ENCODE measurements at regions not wholly inside any gene's neighbourhood (a gene's known extent, or its start where the extent isn't known, plus 50 kb on each side); places are given as distances from the start of the nearest gene placed in this dataset.
"Not testable (repeated sequence)": the region's sequence is repeated elsewhere in the genome, so short reads cannot be mapped to it uniquely, and the experiment has no call there.

GRCh38 chr3:35114686-35115085 is 524.6 kb upstream of the ARPP21 start:
- ATAC-seq: no peak
- H3K4me3 Mint-ChIP-seq: no peak overlapping the region
- no peaks in the 10 kb centered on the region for H3K4me1 Mint-ChIP-seq
- peaks cover 29% of the 10 kb centered on the region for H3K9me3 Mint-ChIP-seq
- H3K36me3 Mint-ChIP-seq: no peaks in the 10 kb centered on the region
- no peak overlapping the region for H3K27ac Mint-ChIP-seq
- DNase-seq (ENCODE audit: low spot score in 2 of 2): no peak

GRCh38 chr3:35120026-35120425 is 519.3 kb upstream of the ARPP21 start:
- Mint-ChIP-seq H3K4me1 (no peaks in the 10 kb centered on the region), H3K36me3 (no peaks in the 10 kb centered on the region), H3K9me3 (peaks cover 14% of the 10 kb centered on the region)

GRCh38 chr3:35137612-35138011 is 501.7 kb upstream of the ARPP21 start:
- ATAC-seq (no peak), DNase-seq (ENCODE audit: low spot score in 2 of 2) (no peak)
- Mint-ChIP-seq H3K9me3 (peaks cover 16% of the 10 kb centered on the region), H3K36me3 (no peaks in the 10 kb centered on the region), H3K27ac (no peak overlapping the region), H3K4me1 (no peaks in the 10 kb centered on the region), H3K4me3 (no peak overlapping the region)

More at GRCh38 chr3:35120026-35120425, 519.3 kb upstream of the ARPP21 start:
- ATAC-seq: no peak
- DNase-seq (ENCODE audit: low spot score in 2 of 2): no peak
- H3K27ac Mint-ChIP-seq: no peak overlapping the region
- H3K4me3 Mint-ChIP-seq: no peak overlapping the region

- H3K4me1 Mint-ChIP-seq: no peaks in the 10 kb centered on the region
- no peak for ATAC-seq
- no peak for DNase-seq (ENCODE audit: low spot score in 2 of 2)
- no peaks in the 10 kb centered on the region for H3K36me3 Mint-ChIP-seq
- no peak overlapping the region for H3K4me3 Mint-ChIP-seq
- peaks cover 16% of the 10 kb centered on the region for H3K9me3 Mint-ChIP-seq
- H3K27ac Mint-ChIP-seq: no peak overlapping the region
Measured at GRCh38 chr3:35141406-35141805, 497.9 kb upstream of the ARPP21 start.

GRCh38 chr3:35144011-35144410 is 495.3 kb upstream of the ARPP21 start:
- H3K4me1 Mint-ChIP-seq: no peaks in the 10 kb centered on the region
- H3K4me3 Mint-ChIP-seq: no peak overlapping the region
- DNase-seq (ENCODE audit: low spot score in 2 of 2) (no peak), ATAC-seq (no peak)
- H3K27ac Mint-ChIP-seq: no peak overlapping the region
- no peaks in the 10 kb centered on the region for H3K36me3 Mint-ChIP-seq
- peaks cover 19% of the 10 kb centered on the region for H3K9me3 Mint-ChIP-seq

GRCh38 chr3:35146256-35147035 is 492.9 kb upstream of the ARPP21 start:
- not testable (repeated sequence) for DNase-seq (ENCODE audit: low spot score in 2 of 2); H3K4me3 Mint-ChIP-seq; H3K27ac Mint-ChIP-seq; H3K36me3 Mint-ChIP-seq; H3K4me1 Mint-ChIP-seq
- ATAC-seq: peak; percentile 52
- peaks cover 17% of the 10 kb centered on the region for H3K9me3 Mint-ChIP-seq

GRCh38 chr3:35183927-35184675 is 455.2 kb upstream of the ARPP21 start:
- H3K4me1 Mint-ChIP-seq: no peaks in the 10 kb centered on the region
- H3K36me3 Mint-ChIP-seq: no peaks in the 10 kb centered on the region
- H3K4me3 Mint-ChIP-seq: no peak overlapping the region
- ATAC-seq: no peak
- H3K27ac Mint-ChIP-seq: no peak overlapping the region
- no peak for DNase-seq (ENCODE audit: low spot score in 2 of 2)
- H3K9me3 Mint-ChIP-seq: peaks cover 12% of the 10 kb centered on the region

- ATAC-seq (no peak), DNase-seq (ENCODE audit: low spot score in 2 of 2) (no peak)
- Mint-ChIP-seq H3K9me3 (peaks cover 12% of the 10 kb centered on the region), H3K4me3 (no peak overlapping the region), H3K4me1 (no peaks in the 10 kb centered on the region), H3K36me3 (no peaks in the 10 kb centered on the region), H3K27ac (no peak overlapping the region)
Measured at GRCh38 chr3:35184775-35185174, 454.6 kb upstream of the ARPP21 start.

GRCh38 chr3:35187908-35188307 is 451.4 kb upstream of the ARPP21 start:
- Mint-ChIP-seq H3K36me3 (no peaks in the 10 kb centered on the region), H3K4me1 (no peaks in the 10 kb centered on the region), H3K9me3 (peaks cover 5% of the 10 kb centered on the region), H3K27ac (no peak overlapping the region), H3K4me3 (no peak overlapping the region)
- DNase-seq (ENCODE audit: low spot score in 2 of 2) (no peak), ATAC-seq (no peak)

- no peaks in the 10 kb centered on the region for H3K36me3 Mint-ChIP-seq
- no peak overlapping the region for H3K4me3 Mint-ChIP-seq
- DNase-seq (ENCODE audit: low spot score in 2 of 2) (no peak), ATAC-seq (no peak)
- peaks cover 7% of the 10 kb centered on the region for H3K9me3 Mint-ChIP-seq
- no peaks in the 10 kb centered on the region for H3K4me1 Mint-ChIP-seq
- H3K27ac Mint-ChIP-seq: no peak overlapping the region
Measured at GRCh38 chr3:35194666-35195065, 444.7 kb upstream of the ARPP21 start.

GRCh38 chr3:35198857-35199256 is 440.5 kb upstream of the ARPP21 start:
- Mint-ChIP-seq H3K9me3 (peaks cover 10% of the 10 kb centered on the region), H3K4me3 (no peak overlapping the region), H3K27ac (no peak overlapping the region), H3K36me3 (no peaks in the 10 kb centered on the region), H3K4me1 (no peaks in the 10 kb centered on the region)
- no peak for DNase-seq (ENCODE audit: low spot score in 2 of 2)
- no peak for ATAC-seq

GRCh38 chr3:35200056-35200455 is 439.3 kb upstream of the ARPP21 start:
- no peaks in the 10 kb centered on the region for H3K36me3 Mint-ChIP-seq
- no peak for ATAC-seq
- H3K27ac Mint-ChIP-seq: no peak overlapping the region
- no peak for DNase-seq (ENCODE audit: low spot score in 2 of 2)
- H3K9me3 Mint-ChIP-seq: peaks cover 10% of the 10 kb centered on the region
- no peak overlapping the region for H3K4me3 Mint-ChIP-seq
- no peaks in the 10 kb centered on the region for H3K4me1 Mint-ChIP-seq

- DNase-seq (ENCODE audit: low spot score in 2 of 2): no peak
- Mint-ChIP-seq H3K36me3 (no peaks in the 10 kb centered on the region), H3K9me3 (peaks cover 10% of the 10 kb centered on the region), H3K27ac (no peak overlapping the region), H3K4me3 (no peak overlapping the region), H3K4me1 (no peaks in the 10 kb centered on the region)
- ATAC-seq: no peak
Measured at GRCh38 chr3:35201211-35201610, 438.1 kb upstream of the ARPP21 start.

GRCh38 chr3:35215525-35216500 is 423.5 kb upstream of the ARPP21 start:
- ATAC-seq (no peak), DNase-seq (ENCODE audit: low spot score in 2 of 2) (no peak)
- H3K4me1 Mint-ChIP-seq: no peaks in the 10 kb centered on the region
- no peak overlapping the region for H3K4me3 Mint-ChIP-seq
- no peaks in the 10 kb centered on the region for H3K36me3 Mint-ChIP-seq
- H3K9me3 Mint-ChIP-seq: peaks cover 14% of the 10 kb centered on the region
- no peak overlapping the region for H3K27ac Mint-ChIP-seq

Measured in stimulated activated effector memory CD8-positive, alpha-beta T cell treated with anti-CD3 and anti-CD28 coated beads, Interleukin-12 subunit alpha, Interleukin-12 subunit beta, amount 100 ng/mL, for 72 hours (primary cell).